ENCODE measurements at regions not wholly inside any gene's neighbourhood (a gene's known extent, or its start where the extent isn't known, plus 50 kb on each side); places are given as distances from the start of the nearest gene placed in this dataset.
"Not testable (repeated sequence)": the region's sequence is repeated elsewhere in the genome, so short reads cannot be mapped to it uniquely, and the experiment has no call there.

DNA sequence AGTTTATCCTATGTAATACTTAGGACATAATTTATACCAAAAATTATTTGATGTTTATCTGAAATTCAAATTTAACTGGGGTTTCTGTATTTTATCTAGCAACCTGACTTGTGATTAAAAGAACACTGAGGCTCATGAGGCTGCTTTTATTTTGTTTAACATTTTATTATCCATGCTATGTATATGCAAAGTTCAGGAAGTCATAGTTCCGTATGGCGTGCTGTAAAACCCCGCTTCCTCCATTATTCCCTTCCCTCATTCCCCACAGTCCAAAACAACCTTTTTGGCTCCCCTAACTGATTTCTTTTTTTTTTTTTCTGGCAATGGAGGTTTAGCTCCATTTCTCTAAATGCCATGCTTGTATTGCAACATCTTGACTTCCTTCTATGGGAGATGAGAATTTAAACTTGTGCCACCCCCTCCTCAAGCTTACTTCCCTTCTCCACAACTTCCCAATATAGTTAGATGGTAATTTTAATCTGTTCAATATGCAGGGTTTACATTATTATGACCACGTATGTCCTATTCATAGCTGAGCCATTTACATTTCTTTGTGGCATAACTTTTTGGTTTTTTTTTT is 138.0 kb upstream of the DNAH14 start:
- no peak for DNase-seq (ENCODE audit: low read depth)

DNA sequence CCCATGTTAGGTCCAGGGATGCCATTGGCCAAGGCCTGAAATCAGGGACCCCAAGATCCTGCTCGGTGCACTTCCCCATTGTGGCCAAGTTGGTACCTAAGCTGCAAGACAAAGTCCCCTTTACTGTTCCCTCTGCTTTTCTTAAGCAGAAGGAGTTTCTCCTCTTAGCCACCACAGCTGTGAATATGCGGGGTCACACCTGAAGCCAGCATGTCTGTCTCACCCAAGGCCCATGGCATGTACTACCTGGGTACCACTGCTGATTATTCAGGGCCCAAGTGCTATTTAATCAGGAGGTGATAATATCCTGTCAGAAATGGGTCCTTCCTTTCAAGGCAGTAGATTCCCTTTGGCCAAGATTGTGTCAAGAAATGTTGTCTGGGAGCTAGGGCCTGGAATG is 133.9 kb upstream of the DNAH14 start:
- DNase-seq (ENCODE audit: low read depth): no peak

DNA sequence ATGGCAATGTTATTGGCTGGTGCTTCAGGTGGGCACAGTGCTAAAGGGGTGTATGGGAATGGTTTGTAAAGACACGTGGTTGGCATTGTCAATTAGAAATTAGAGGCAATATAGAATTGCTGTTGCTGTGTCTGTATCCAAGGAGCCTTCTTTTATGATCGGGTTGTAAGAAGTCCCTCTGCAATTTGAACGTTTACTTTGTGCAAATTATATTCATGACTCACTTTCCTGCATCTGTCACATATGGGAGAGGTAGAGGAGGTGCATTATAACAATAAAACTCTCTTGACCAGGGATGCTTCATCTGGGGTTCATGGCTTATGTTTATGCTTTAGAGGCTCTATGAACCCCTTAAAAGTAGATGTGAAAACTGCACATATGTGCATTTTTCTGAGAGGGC is 130.4 kb upstream of the DNAH14 start:
- DNase-seq (ENCODE audit: low read depth): peak; percentile 20

DNA sequence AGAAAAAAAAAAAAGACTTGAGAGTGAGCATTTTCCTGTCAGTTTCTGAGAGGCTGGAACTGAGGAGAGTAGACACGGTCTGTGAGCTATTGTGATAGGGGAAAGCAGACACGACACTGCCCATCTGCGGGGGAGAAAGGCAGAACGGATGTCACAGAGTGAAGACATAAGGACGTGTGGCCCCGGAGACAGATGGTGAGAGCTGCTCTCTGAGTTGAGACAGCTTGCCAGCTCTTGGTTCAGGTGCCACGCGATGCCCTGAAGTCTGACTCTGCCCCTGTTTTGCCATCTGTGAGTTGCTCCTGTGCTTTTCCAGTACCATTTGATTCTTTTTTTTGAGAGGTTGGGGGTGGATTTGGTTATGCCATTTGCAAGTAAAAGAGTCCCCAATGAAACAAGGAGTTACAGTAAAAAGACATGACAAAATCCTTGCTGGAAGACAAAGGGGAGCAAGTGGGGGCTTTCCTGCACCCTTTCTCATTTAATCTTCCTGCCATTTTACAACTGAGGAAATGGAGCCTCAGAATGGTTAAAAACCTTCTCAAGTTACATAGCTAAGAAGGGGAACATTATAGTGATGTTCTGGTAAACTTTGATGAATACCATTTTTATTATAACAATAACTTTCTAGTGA is 128.9 kb upstream of the DNAH14 start:
- DNase-seq (ENCODE audit: low read depth): no peak

DNA sequence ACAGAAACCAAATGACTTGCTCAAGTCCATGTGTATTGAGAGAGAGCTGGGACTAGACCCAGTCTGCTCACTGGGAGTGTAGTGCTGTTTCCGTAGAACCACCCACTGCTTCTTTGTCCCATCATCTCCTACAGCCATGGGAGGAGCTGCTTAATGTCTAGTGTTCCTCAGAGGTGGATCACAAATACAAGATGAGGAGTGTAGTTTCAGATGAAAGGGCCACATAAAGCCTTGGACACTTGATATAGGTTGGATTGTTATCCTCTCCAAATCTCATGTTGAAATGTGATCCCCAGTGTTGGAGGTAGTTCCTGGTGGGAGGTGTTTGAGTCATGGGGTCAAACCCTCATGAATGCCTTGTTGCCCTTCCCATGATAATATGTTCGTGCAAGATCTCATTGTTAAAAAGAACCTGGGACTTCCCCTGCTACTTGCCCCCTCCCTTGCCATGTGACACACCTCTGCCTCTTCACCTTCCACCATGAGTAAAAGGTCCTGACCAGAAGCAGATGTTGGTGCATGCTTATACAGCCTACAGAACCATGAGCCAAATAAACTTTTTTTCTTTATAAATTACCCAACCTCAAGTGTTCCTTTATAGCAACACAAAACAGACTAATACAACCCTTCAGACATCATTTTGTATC is 127.5 kb upstream of the DNAH14 start:
- DNase-seq (ENCODE audit: low read depth): no peak

DNA sequence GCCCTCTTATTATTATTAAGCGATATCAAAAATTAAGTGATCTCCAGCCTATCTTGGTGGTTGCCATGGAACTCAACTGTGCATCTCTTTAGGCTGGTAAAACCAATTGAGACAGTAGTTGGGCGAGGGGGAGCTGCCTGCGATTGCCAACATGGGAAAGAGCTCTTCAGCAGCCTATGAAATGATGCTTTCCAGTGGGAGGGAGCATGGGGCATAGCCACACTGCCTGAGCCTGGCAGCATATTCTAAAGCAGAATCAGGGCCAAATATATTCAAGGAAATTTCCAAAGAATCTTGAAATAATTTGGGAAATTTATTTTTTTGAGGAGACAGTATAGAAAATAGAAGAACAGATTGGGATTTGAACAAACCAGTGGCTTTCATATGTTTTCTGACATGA is 126.9 kb upstream of the DNAH14 start:
- DNase-seq (ENCODE audit: low read depth): no peak

DNA sequence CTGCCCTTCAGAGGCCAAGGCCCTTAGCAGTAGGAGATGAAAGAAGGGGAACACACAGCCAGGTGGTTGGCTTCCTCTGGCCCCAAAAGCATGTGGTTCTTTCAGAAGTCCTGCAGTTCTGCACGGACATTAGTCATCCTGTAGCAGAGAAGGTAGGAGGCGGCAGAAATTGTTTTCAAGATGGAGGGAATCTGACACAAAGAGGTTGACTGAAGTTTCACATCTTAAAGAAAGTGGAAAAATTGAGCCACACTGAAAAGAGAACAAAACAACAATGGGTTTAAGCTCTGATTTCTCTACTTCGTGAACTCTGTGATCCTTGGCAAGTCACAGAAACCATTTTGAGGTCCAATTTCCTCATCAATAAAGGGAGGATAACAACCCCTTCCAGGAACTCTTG is 125.3 kb upstream of the DNAH14 start:
- DNase-seq (ENCODE audit: low read depth): no peak

DNA sequence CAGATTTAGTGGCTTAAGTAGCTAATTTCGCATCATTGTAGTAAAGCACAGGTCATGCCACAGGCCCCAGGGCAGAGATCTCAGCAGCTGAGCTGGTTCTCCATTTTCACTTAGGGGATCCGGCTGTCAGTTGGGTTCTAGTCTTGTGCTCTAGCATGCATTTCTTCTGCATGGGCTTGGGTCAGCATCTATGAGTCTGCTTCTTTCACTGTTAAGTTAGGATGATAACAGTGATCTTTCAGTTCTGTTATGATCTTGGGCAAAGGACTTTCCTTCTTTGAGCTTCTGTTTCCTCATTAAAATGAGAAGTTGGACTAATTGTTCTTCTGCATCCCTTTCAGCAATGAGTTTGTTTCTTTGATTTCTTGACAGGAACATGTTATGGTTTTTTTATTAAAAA is 123.6 kb upstream of the DNAH14 start:
- no peak for DNase-seq (ENCODE audit: low read depth)

DNA sequence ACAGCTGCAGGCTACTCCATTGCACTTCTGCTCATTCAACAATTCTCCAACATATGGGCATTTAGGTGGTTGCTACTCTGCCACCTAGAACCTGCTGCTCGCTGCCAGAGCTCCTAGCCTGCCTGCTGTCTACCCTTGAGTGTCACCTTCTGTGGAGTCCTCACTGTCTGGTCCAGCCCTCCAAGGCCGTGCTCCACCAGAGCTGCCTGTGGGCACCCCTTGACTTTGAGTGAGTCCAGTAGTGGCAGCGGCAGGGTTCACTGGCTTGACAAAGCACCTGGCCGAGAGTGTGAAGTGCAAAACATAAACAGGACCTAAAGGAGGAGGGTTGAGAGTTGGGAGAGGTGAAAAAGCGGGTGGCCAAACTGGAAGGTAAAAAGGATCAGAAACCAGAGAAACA is 120.3 kb upstream of the DNAH14 start:
- no peak for DNase-seq (ENCODE audit: low read depth)

DNA sequence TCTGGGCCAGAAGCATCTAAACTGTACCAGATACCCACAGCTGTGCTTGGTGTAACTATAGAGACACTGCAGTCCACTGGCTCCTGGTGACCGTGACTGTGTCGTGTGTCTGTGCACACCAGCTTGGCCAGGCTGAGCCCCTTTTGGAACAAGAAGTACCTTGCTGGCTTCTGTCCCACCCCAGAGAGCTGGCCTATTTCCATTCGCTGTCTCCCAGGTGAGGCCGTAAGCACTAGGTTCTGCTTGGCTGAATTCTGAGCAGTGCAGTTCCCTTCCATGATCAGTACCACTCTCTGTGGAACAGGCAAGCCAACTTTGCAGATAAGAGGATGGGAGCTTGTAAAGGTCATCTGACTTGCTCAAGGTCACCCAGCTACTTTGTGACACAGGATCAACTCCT is 119.9 kb upstream of the DNAH14 start:
- no peak for DNase-seq (ENCODE audit: low read depth)

DNA sequence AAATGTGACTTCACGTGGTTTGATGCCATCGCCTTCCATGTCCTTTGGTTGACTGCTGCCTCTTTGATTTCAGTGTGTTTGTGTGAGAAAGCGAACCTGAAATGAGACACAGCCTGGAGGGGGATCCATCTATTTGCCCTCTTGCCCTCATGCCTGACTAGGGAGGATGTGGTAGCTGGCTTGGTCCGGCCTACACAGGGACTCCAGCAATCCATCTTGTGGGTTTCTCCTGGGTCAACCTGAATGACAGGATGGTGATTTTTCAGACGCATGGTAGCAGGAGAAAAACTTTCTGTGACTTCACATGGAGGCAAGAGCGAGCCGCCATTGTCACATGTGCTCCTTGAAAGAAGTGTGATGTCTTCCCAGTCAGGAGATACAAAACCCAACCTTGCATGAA is 117.9 kb upstream of the DNAH14 start:
- DNase-seq (ENCODE audit: low read depth): no peak

DNA sequence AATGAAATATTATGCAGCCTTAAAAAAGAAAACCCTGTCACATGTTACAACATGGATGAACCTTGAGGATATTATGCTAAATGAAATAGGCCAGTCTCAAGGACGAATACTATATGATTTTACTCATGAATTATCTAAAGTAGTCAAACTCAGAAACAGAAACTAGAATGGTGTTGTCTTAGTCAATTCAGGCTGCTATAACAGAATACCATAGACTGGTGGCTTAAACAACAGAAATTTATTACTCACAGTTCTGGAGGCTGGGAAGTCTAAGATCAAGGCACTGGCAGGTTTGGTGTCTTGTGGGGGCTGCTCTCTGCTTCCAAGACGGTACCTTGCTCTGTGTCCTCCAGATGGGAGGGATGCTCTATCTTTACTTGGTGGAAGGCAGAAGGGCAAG is 113.8 kb upstream of the DNAH14 start:
- no peak for DNase-seq (ENCODE audit: low read depth)

DNA sequence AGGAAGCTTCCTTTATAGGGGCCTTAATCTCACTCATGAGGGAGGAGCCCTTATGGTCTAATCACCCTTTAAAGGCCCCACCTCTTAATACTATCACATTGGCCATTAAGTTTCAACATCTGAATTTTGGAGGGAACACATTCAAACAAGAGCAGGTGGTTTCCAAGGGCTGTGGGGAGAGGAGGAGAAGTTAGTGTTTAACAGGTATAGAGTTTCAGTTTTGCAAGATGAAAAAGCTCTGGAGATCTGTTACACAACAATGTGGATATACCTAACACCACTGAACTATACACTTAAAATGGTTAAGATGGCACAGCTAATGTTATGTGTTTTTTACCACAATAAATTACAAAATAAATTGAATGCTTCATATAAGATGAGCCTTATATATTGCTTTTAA is 113.4 kb upstream of the DNAH14 start:
- no peak for DNase-seq (ENCODE audit: low read depth)

DNA sequence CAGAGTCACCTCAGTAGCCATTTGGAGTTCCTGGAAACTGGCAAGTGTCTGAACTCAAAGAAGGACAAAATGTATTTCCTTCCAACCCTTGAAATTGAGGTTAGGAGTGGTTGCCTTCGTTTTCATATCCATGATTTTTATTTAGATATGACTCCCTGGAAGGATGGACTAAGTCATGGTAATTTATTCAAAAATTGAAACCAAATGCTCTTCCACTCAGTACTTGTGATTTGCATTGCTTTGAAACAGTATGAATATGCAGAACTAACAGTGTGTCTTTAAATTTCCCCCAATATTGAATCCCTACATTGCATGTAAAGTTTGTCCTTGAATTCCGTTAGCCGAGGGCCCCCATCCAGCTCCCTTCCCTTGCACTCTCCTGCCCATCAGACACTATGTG is 112.1 kb upstream of the DNAH14 start:
- no peak for DNase-seq (ENCODE audit: low read depth)

DNA sequence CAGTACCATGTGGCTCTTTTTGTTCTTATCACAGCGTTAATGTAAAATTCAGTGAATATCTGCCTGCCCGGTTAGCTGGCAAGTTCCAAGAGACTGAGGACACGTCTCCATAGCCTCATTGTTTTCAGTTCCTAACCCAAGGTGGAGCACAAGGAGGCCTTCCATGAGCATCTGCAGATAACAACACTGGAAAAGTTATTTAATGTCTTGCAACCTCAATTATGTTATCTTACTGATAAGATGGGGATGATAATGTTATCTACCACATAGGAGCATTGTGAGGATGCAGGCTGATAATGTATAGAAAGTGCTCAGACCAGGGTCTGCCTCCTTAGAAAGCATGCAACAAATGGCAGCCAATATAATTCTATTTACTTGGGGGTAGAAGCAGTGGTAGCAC is 109.6 kb upstream of the DNAH14 start:
- DNase-seq (ENCODE audit: low read depth): no peak

DNA sequence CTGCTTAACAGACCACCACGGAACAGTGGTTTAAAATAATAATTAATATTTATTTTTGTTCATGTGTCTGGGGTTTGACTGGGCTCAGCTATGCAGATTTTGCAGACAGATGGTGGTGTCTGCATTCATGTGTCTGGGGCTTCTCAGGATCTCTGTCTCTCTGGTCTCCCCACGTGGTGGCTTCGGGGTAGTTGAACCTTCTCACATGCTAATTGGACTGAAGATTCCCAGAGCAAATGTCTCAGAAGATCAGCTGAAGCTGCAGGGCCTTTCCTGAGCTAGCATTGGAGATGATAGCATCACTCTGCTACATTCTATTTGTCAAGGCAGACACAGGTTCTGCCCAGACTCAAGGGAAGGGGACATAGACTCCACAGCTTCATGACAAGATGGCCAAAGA is 109.1 kb upstream of the DNAH14 start:
- DNase-seq (ENCODE audit: low read depth): no peak

DNA sequence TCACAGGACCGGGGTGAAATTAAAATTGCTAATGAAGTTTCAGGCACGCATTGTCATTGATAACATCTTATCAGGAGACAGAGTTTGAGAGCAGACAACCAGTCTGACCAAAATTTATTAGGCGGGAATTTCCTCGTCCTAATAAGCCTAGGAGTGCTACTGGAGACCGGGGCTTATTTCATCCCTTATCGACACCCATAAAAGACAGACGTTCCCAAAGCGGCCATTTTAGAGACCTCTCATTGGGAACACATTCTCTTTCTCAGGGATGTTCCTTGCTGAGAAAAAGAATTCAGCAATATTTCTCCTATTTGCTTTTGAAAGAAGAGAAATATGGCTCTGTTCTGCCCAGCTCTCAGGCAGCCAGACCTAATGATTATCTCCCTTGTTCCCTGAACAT is 107.7 kb upstream of the DNAH14 start:
- DNase-seq (ENCODE audit: low read depth): not testable (repeated sequence)

DNA sequence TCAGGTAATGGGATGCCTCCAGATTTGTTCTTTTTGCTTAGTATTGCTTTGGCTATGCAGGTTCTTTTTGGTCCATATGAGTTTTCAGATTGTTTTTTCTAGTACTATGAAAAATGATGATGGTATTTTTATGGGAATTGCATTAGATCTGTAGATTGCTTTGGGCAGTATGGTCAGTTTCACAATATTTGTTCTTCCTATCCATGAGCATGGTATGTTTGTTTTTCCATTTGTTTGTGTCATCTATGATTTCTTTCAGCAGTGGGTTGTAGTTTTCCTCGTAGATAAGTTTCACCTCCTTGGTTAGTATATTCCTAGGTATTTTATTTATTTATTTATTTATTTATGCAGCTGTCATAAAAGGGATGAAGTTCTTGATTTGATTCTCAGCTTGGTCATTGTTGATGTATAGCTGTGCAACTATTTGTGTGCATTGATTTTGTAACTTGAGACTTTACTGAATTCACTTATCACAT is 103.9 kb upstream of the DNAH14 start:
- DNase-seq (ENCODE audit: low read depth): no peak

DNA sequence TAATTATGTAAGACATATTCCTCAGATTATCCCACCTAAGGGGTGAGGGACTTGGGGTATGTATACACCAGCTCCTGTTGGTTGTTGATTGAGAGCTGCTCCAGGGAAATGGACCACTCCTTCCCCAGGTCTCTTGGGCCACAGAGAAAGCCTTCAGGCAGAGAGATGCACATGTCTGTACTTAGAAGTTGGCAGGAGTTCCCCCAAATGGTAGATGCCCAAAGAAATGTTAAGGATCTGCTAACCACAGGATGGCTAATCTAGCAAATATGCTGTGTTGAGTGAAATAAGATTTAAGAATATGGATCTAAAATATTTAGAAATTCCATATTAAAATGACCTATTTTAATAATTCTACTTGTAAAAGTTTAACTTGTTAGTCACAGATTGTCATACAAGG is 100.8 kb upstream of the DNAH14 start:
- peak; percentile 22 for DNase-seq (ENCODE audit: low read depth)

DNA sequence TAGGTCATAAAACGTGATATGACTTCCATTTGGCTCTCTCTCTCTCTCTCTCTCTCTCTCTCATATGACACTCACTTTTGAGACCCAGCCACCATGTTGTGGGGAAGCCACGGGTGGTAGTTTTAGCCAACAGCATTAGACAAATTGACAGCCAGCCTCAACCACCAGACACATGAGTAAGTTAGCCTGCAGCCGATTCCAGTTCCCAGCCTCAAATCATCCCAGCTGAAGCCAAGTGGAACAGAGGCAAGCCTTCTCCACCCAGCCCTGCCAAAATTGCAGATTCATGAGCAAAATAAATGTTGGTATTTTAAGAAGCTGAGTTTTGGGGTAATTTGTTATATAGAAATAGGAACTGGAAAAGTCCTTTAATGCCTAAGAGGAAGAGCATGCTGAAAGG is 98.0 kb upstream of the DNAH14 start:
- no peak for DNase-seq (ENCODE audit: low read depth)

DNA sequence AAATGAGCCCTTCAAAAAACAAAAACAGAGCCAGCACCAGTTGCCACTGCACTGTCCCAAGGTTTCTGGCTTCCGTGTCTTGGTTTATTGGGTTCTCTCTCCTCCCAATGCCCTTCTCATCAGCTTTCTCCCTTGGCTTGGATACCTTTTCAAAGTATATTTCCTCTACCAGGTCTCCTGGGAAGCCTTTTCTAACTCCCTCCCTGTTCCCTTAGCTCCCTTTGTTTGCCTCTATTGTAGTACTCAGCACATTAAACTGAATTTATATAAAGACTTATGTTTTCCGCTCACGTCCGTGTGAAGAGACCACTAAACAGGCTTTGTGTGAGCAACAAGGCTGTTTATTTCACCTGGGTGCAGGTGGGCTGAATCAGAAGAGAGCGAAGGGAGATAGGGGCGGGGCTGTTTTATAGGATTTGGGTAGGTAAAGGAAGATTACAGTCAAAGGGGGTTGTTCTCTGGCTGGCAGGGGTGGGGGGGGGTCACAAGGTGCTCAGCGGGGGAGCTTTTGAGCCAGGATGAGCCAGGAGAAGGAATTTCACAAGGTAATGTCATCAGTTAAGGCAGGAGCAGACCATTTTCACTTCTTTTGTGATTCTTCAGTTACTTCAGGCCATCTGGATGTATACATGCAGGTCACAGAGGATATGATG is 89.7 kb upstream of the DNAH14 start:
- DNase-seq (ENCODE audit: low read depth): not testable (repeated sequence)

DNA sequence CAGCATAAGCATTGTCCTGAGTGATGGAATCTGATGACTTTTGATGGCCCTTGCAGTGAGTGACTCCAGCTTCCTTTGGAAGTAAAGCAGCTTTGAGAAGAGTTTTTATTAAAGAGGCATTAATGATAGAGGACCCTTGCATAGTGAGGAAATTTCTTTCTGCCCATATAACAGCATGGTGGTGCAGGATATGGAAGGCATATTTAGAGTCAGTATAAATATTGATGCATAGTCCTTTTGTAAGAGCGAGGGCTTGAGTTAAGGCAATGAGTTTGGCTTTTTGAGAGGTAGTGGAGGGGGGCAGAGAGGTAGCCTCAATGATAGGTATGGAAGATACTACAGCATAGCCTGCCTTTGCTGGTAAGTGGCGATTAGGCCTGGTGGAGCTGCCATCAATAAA is 87.7 kb upstream of the DNAH14 start:
- DNase-seq (ENCODE audit: low read depth): not testable (repeated sequence)
